ENCODE measurements at regions not wholly inside any gene's neighbourhood (a gene's known extent, or its start where the extent isn't known, plus 50 kb on each side); places are given as distances from the start of the nearest gene placed in this dataset.

- ATAC-seq = no peak
- H3K4me3 Mint-ChIP-seq = no peak overlapping the region
- no peak overlapping the region for H3K27ac Mint-ChIP-seq
- intact Hi-C loops (cut with DNase I, micrococcal nuclease) = no loop called here
- ChIA-PET POLR2A (no interaction called here), CTCF (no interaction called here)
- no peaks in the 10 kb centered on the region for H3K27me3 Mint-ChIP-seq
- no peaks in the 10 kb centered on the region for H3K9me3 Mint-ChIP-seq (ENCODE audit: low read depth)
- no peak for DNase-seq
- no peaks in the 10 kb centered on the region for H3K4me1 Mint-ChIP-seq
- no peaks in the 10 kb centered on the region for H3K36me3 Mint-ChIP-seq (ENCODE audit: low read depth)
Measured at GRCh38 chr10:35908451-35908850, 266.4 kb upstream of the FZD8 start.

- Mint-ChIP-seq H3K9me3 (ENCODE audit: low read depth) (no peaks in the 10 kb centered on the region), H3K27me3 (no peaks in the 10 kb centered on the region), H3K4me3 (no peak overlapping the region), H3K27ac (no peak overlapping the region), H3K4me1 (no peaks in the 10 kb centered on the region), H3K36me3 (ENCODE audit: low read depth) (no peaks in the 10 kb centered on the region)
- ATAC-seq (no peak), DNase-seq (no peak)
- ChIA-PET POLR2A (no interaction called here), CTCF (no interaction called here)
- intact Hi-C loops (cut with DNase I, micrococcal nuclease) = no loop called here
Measured at GRCh38 chr10:35907548-35907947, 265.5 kb upstream of the FZD8 start.

GRCh38 chr10:35906155-35906554 lies 264.1 kb upstream of the FZD8 start:
- intact Hi-C loops (cut with DNase I, micrococcal nuclease) = no loop called here

GRCh38 chr10:35903021-35903420 lies 260.9 kb upstream of the FZD8 start:
- intact Hi-C loops (cut with DNase I, micrococcal nuclease) = no loop called here
- Mint-ChIP-seq H3K9me3 (ENCODE audit: low read depth) (no peaks in the 10 kb centered on the region), H3K4me1 (no peaks in the 10 kb centered on the region), H3K27ac (no peak overlapping the region), H3K36me3 (ENCODE audit: low read depth) (no peaks in the 10 kb centered on the region), H3K27me3 (no peaks in the 10 kb centered on the region), H3K4me3 (no peak overlapping the region)
- ATAC-seq (no peak), DNase-seq (no peak)
- POLR2A ChIA-PET = no interaction called here
- CTCF ChIA-PET = no interaction called here

More at GRCh38 chr10:35906155-35906554, 264.1 kb upstream of the FZD8 start:
- no peak overlapping the region for H3K27ac Mint-ChIP-seq
- no peaks in the 10 kb centered on the region for H3K4me1 Mint-ChIP-seq
- DNase-seq (no peak), ATAC-seq (no peak)
- no peaks in the 10 kb centered on the region for H3K9me3 Mint-ChIP-seq (ENCODE audit: low read depth)
- no peaks in the 10 kb centered on the region for H3K36me3 Mint-ChIP-seq (ENCODE audit: low read depth)
- CTCF ChIA-PET = no interaction called here
- no peaks in the 10 kb centered on the region for H3K27me3 Mint-ChIP-seq
- POLR2A ChIA-PET = no interaction called here
- H3K4me3 Mint-ChIP-seq = no peak overlapping the region

- ChIA-PET POLR2A (no interaction called here), CTCF (no interaction called here)
- H3K27me3 Mint-ChIP-seq = no peaks in the 10 kb centered on the region
- H3K27ac Mint-ChIP-seq = no peak overlapping the region
- no peaks in the 10 kb centered on the region for H3K4me1 Mint-ChIP-seq
- DNase-seq (no peak), ATAC-seq (no peak)
- no peak overlapping the region for H3K4me3 Mint-ChIP-seq
- intact Hi-C loops (cut with DNase I, micrococcal nuclease) = no loop called here
- H3K9me3 Mint-ChIP-seq (ENCODE audit: low read depth) = peaks cover 2% of the 10 kb centered on the region
- no peaks in the 10 kb centered on the region for H3K36me3 Mint-ChIP-seq (ENCODE audit: low read depth)
Measured at GRCh38 chr10:35898716-35899440, 256.8 kb upstream of the FZD8 start.

GRCh38 chr10:35896001-35896400 lies 253.9 kb upstream of the FZD8 start:
- Mint-ChIP-seq H3K27ac (no peak overlapping the region), H3K27me3 (no peaks in the 10 kb centered on the region), H3K9me3 (ENCODE audit: low read depth) (peaks cover 2% of the 10 kb centered on the region), H3K36me3 (ENCODE audit: low read depth) (no peaks in the 10 kb centered on the region), H3K4me3 (no peak overlapping the region), H3K4me1 (no peaks in the 10 kb centered on the region)
- CTCF ChIA-PET = no interaction called here
- ATAC-seq (no peak), DNase-seq (no peak)
- intact Hi-C loops (cut with DNase I, micrococcal nuclease) = no loop called here
- POLR2A ChIA-PET = no interaction called here

GRCh38 chr10:35895331-35895730 lies 253.2 kb upstream of the FZD8 start:
- Mint-ChIP-seq H3K4me1 (no peaks in the 10 kb centered on the region), H3K36me3 (ENCODE audit: low read depth) (no peaks in the 10 kb centered on the region), H3K27ac (no peak overlapping the region), H3K9me3 (ENCODE audit: low read depth) (peaks cover 2% of the 10 kb centered on the region), H3K4me3 (no peak overlapping the region), H3K27me3 (no peaks in the 10 kb centered on the region)
- intact Hi-C loops (cut with DNase I, micrococcal nuclease) = no loop called here
- ATAC-seq (no peak), DNase-seq (no peak)
- ChIA-PET CTCF (no interaction called here), POLR2A (no interaction called here)

- Mint-ChIP-seq H3K9me3 (ENCODE audit: low read depth) (peaks cover 2% of the 10 kb centered on the region), H3K36me3 (ENCODE audit: low read depth) (no peaks in the 10 kb centered on the region), H3K4me3 (no peak overlapping the region), H3K4me1 (no peaks in the 10 kb centered on the region), H3K27me3 (peaks cover 4% of the 10 kb centered on the region), H3K27ac (no peak overlapping the region)
- CTCF ChIA-PET = no interaction called here
- DNase-seq (no peak), ATAC-seq (no peak)
- POLR2A ChIA-PET = no interaction called here
- intact Hi-C loops (cut with DNase I, micrococcal nuclease) = no loop called here
Measured at GRCh38 chr10:35892526-35892925, 250.4 kb upstream of the FZD8 start.

- ChIA-PET POLR2A (interaction anchor here (0.6 kb wide), 1 partner anchor 410 kb away, joined by 4 read pairs; no protein-coding TSS in a partner anchor), CTCF (no interaction called here)
- H3K4me3 Mint-ChIP-seq = no peak overlapping the region
- ATAC-seq = no peak
- peaks cover 4% of the 10 kb centered on the region for H3K27me3 Mint-ChIP-seq
- DNase-seq = no peak
- H3K9me3 Mint-ChIP-seq (ENCODE audit: low read depth) = peaks cover 1% of the 10 kb centered on the region
- H3K27ac Mint-ChIP-seq = no peak overlapping the region
- H3K36me3 Mint-ChIP-seq (ENCODE audit: low read depth) = no peaks in the 10 kb centered on the region
- H3K4me1 Mint-ChIP-seq = no peaks in the 10 kb centered on the region
- intact Hi-C loops (cut with DNase I, micrococcal nuclease) = no loop called here
Measured at GRCh38 chr10:35890676-35891495, 248.8 kb upstream of the FZD8 start.

GRCh38 chr10:35889971-35890675 lies 248.0 kb upstream of the FZD8 start:
- ATAC-seq (no peak), DNase-seq (no peak)
- no peak overlapping the region for H3K4me3 Mint-ChIP-seq
- no peaks in the 10 kb centered on the region for H3K36me3 Mint-ChIP-seq (ENCODE audit: low read depth)
- no peaks in the 10 kb centered on the region for H3K9me3 Mint-ChIP-seq (ENCODE audit: low read depth)
- CTCF ChIA-PET = no interaction called here
- H3K4me1 Mint-ChIP-seq = no peaks in the 10 kb centered on the region
- intact Hi-C loops (cut with DNase I, micrococcal nuclease) = no loop called here
- POLR2A ChIA-PET = no interaction called here
- peaks cover 4% of the 10 kb centered on the region for H3K27me3 Mint-ChIP-seq
- no peak overlapping the region for H3K27ac Mint-ChIP-seq

GRCh38 chr10:35889226-35889625 lies 247.1 kb upstream of the FZD8 start:
- H3K27me3 Mint-ChIP-seq = peaks cover 4% of the 10 kb centered on the region
- intact Hi-C loops (cut with DNase I, micrococcal nuclease) = no loop called here
- ChIA-PET POLR2A (no interaction called here), CTCF (no interaction called here)
- H3K4me1 Mint-ChIP-seq = no peaks in the 10 kb centered on the region
- no peaks in the 10 kb centered on the region for H3K9me3 Mint-ChIP-seq (ENCODE audit: low read depth)
- ATAC-seq = no peak
- H3K4me3 Mint-ChIP-seq = no peak overlapping the region
- no peak overlapping the region for H3K27ac Mint-ChIP-seq
- no peaks in the 10 kb centered on the region for H3K36me3 Mint-ChIP-seq (ENCODE audit: low read depth)
- no peak for DNase-seq

GRCh38 chr10:35888400-35888799 lies 246.3 kb upstream of the FZD8 start:
- no peaks in the 10 kb centered on the region for H3K4me1 Mint-ChIP-seq
- ChIA-PET POLR2A (no interaction called here), CTCF (no interaction called here)
- DNase-seq (no peak), ATAC-seq (no peak)
- H3K36me3 Mint-ChIP-seq (ENCODE audit: low read depth) = no peaks in the 10 kb centered on the region
- H3K4me3 Mint-ChIP-seq = no peak overlapping the region
- peaks cover 4% of the 10 kb centered on the region for H3K27me3 Mint-ChIP-seq
- intact Hi-C loops (cut with DNase I, micrococcal nuclease) = no loop called here
- H3K27ac Mint-ChIP-seq = no peak overlapping the region
- H3K9me3 Mint-ChIP-seq (ENCODE audit: low read depth) = no peaks in the 10 kb centered on the region

Data from activated CD4-positive, alpha-beta T cell treated with anti-CD3 and anti-CD28 coated beads for 36 hours (primary cell).